AG04449 (cell line): ENCODE measurements at regions not wholly inside any gene's neighbourhood (a gene's known extent, or its start where the extent isn't known, plus 50 kb on each side); places are given as distances from the start of the nearest gene placed in this dataset.

ENCODE experiments used
- CTCF ChIA-PET: fragments of 350-600 bp; formaldehyde crosslinking; extraction: SDS; loops from one replicate; lab custom pipeline; 2021; ENCODE audit warnings: antibody characterized with exemption; lab: Yijun Ruan, JAX
- POLR2A ChIA-PET: fragments of 400-600, 350-600 bp; formaldehyde crosslinking; extraction: SDS; loops from one replicate; lab custom pipeline; 2020; ENCODE audit warnings: antibody characterized with exemption, inconsistent platforms; lab: Yijun Ruan, JAX
- DNase-seq: peaks from one replicate; pipeline ENCODE4 v3.0.0-alpha.2; 2010; ENCODE audit warnings: low read depth, low spot score
- H3K4me3 ChIP-seq: 2 replicates; pipeline ENCODE4 v1.5.1; 2011; ENCODE audit warnings: low read depth, mild to moderate bottlenecking, control low read depth, low read length
- CTCF ChIP-seq: IDR thresholded peaks from one replicate; pipeline ENCODE4 v1.5.1; 2011; ENCODE audit warnings: mild to moderate bottlenecking, moderate library complexity, low read length, control low read depth, inconsistent platforms; ENCODE audit not compliant: insufficient read depth; ENCODE audit errors: missing control alignments

GRCh38 chr2:49567811-49568600, 413.7 kb upstream of the FSHR start:
- TF ChIP-seq CTCF: no peak
- no peak for DNase-seq
- ChIA-PET POLR2A (no interaction called here), CTCF (no interaction called here)
- no peak overlapping the region for H3K4me3 ChIP-seq

GRCh38 chr2:49567021-49567420, 412.7 kb upstream of the FSHR start:
- no peak for DNase-seq
- ChIA-PET CTCF (no interaction called here), POLR2A (no interaction called here)
- H3K4me3 ChIP-seq: no peak overlapping the region
- TF ChIP-seq CTCF: no peak

GRCh38 chr2:49553658-49554057, 399.3 kb upstream of the FSHR start:
- no peak for DNase-seq
- TF ChIP-seq CTCF: no peak
- H3K4me3 ChIP-seq: no peak overlapping the region
- ChIA-PET POLR2A (no interaction called here), CTCF (no interaction called here)

GRCh38 chr2:49532702-49533101, 378.4 kb upstream of the FSHR start:
- H3K4me3 ChIP-seq: no peak overlapping the region
- ChIA-PET POLR2A (no interaction called here), CTCF (no interaction called here)
- no peak for TF ChIP-seq CTCF
- no peak for DNase-seq

- TF ChIP-seq CTCF: no peak
- ChIA-PET CTCF (no interaction called here), POLR2A (no interaction called here)
- H3K4me3 ChIP-seq: no peak overlapping the region
- DNase-seq: no peak
Observed at GRCh38 chr2:49515996-49516782, 361.9 kb upstream of the FSHR start.

- POLR2A ChIA-PET: no interaction called here
- no peak overlapping the region for H3K4me3 ChIP-seq
- CTCF ChIA-PET: no interaction called here
- no peak for TF ChIP-seq CTCF
- DNase-seq: no peak
Observed at GRCh38 chr2:49514201-49514600, 359.9 kb upstream of the FSHR start.
